Endothelial cell of umbilical vein (primary cell): ENCODE measurements at regions not wholly inside any gene's neighbourhood (a gene's known extent, or its start where the extent isn't known, plus 50 kb on each side); places are given as distances from the start of the nearest gene placed in this dataset.

Experiments used
- BruUV-seq: library from RNA; stranded (reverse); fragments of 400-500 nt; replicated peaks from 2 replicates; lab custom pipeline; 2021; lab: Mats Ljungman, UMichigan
- CTCF ChIA-PET: fragments of 300-600, 350-600 bp; sonication (Branson Sonifier 250); formaldehyde crosslinking; loops from one replicate; lab custom pipeline; 2021; ENCODE audit warnings: antibody characterized with exemption, inconsistent platforms; lab: Charles Lee
- POLR2A ChIA-PET: fragments of 300-600, 350-600 bp; sonication (Branson Sonifier 250); formaldehyde crosslinking; loops from one replicate; lab custom pipeline; 2021; ENCODE audit warnings: antibody characterized with exemption, inconsistent platforms; lab: Charles Lee
- DNase-seq: peaks from one replicate; pipeline ENCODE4 v3.0.0-alpha.2; 2011; ENCODE audit warnings: low read depth, low spot score
- FAIRE-seq: peaks from 2 replicates; lab custom pipeline; 2011; peaks lifted over from hg19 to GRCh38; lab: Jason Lieb, UNC
- H2AFZ ChIP-seq: 2 replicates; pipeline ENCODE4 v1.6.0; 2012; ENCODE audit warnings: low read depth, low read length, control low read depth, inconsistent platforms
- H3K27ac ChIP-seq: 2 replicates; pipeline ENCODE4 v1.5.1; 2011; ENCODE audit warnings: low read depth, mild to moderate bottlenecking, control low read depth, low read length, moderate library complexity; ENCODE audit not compliant: insufficient read depth
- H3K27me3 ChIP-seq, 2 experiments: 2 replicates each; pipeline versions ENCODE4 v1.6.0 to v1.6.1; 2011; ENCODE audit warnings: low read length in 2 of 2, mixed read lengths in 1 of 2; ENCODE audit not compliant: control insufficient read depth in 2 of 2, insufficient read depth in 2 of 2
- H3K36me3 ChIP-seq, 2 experiments: 2 replicates in 1 of 2; 3 replicates in 1 of 2; pipeline ENCODE4 v1.5.1; 2011; ENCODE audit warnings: low read length in 2 of 2, mild to moderate bottlenecking in 1 of 2, moderate library complexity in 1 of 2; ENCODE audit not compliant: control insufficient read depth in 2 of 2, insufficient read depth in 2 of 2; ENCODE audit errors: extremely low read depth in 1 of 2
- H3K4me1 ChIP-seq: 3 replicates; pipeline ENCODE4 v1.5.1; 2011; ENCODE audit warnings: mild to moderate bottlenecking, low read length; ENCODE audit not compliant: control insufficient read depth, insufficient read depth; ENCODE audit errors: extremely low read depth
- H3K4me2 ChIP-seq: 2 replicates; pipeline ENCODE4 v1.6.1; 2011; ENCODE audit warnings: low read length, control low read depth, mixed read lengths; ENCODE audit not compliant: insufficient read depth
- H3K4me3 ChIP-seq, 3 experiments: fragments of 200-600 bp in 1 of 3; sonication (generic), shearing (Covaris generic) in 1 of 3; replicated peaks in 1 of 3; 2 replicates each; pipeline ENCODE4 v1.5.1; 2011 to 2016; ENCODE audit warnings: control low read depth in 3 of 3, low read length in 3 of 3, mild to moderate bottlenecking in 2 of 3, inconsistent platforms in 1 of 3, low read depth in 1 of 3, moderate library complexity in 1 of 3; ENCODE audit not compliant: insufficient read depth in 1 of 3
- H3K79me2 ChIP-seq: 2 replicates; pipeline ENCODE4 v1.6.0; 2012; ENCODE audit warnings: low read length, inconsistent platforms; ENCODE audit not compliant: control insufficient read depth, insufficient read depth
- H3K9ac ChIP-seq: replicated peaks from 2 replicates; pipeline ENCODE3; 2011; ENCODE audit warnings: low read length, control low read depth; ENCODE audit not compliant: insufficient read depth; ENCODE audit errors: extremely low read depth
- H3K9me1 ChIP-seq: replicated peaks from 3 replicates; pipeline ENCODE4 v1.6.0; 2011; ENCODE audit warnings: mild to moderate bottlenecking, low read length; ENCODE audit not compliant: control insufficient read depth, insufficient read depth; ENCODE audit errors: extremely low read depth
- H3K9me3 ChIP-seq: replicated peaks from 2 replicates; pipeline ENCODE4 v1.5.1; 2012; ENCODE audit warnings: low read length, inconsistent platforms; ENCODE audit not compliant: control insufficient read depth, insufficient read depth
- H4K20me1 ChIP-seq: replicated peaks from 2 replicates; pipeline ENCODE3; 2011; ENCODE audit warnings: mild to moderate bottlenecking, low read length; ENCODE audit not compliant: control insufficient read depth, insufficient read depth; ENCODE audit errors: extremely low read depth
- EZH2 ChIP-seq: IDR thresholded peaks from 2 replicates; pipeline ENCODE4 v1.6.1; 2012; ENCODE audit warnings: borderline replicate concordance, low read depth, mild to moderate bottlenecking, moderate library complexity, low read length, inconsistent platforms; ENCODE audit not compliant: severe bottlenecking
- FOS ChIP-seq: IDR thresholded peaks from 2 replicates; pipeline ENCODE4 v1.6.1; 2011; ENCODE audit warnings: mild to moderate bottlenecking, low read length, moderate library complexity, borderline replicate concordance; ENCODE audit not compliant: insufficient read depth
- GATA2 ChIP-seq: IDR thresholded peaks from 2 replicates; pipeline ENCODE4 v1.7.0; 2011; ENCODE audit warnings: low read depth, mild to moderate bottlenecking, moderate library complexity, mixed read lengths, low read length; ENCODE audit not compliant: insufficient read length, insufficient read depth
- JUN ChIP-seq: IDR thresholded peaks from 2 replicates; pipeline ENCODE4 v1.6.1; 2011; ENCODE audit warnings: borderline replicate concordance, low read depth; ENCODE audit not compliant: insufficient read length, insufficient read depth
- MYC ChIP-seq: IDR thresholded peaks from one replicate; pipeline ENCODE4 v1.6.1; 2011; ENCODE audit warnings: mild to moderate bottlenecking, low read depth, low read length
- POLR2A ChIP-seq: IDR thresholded peaks from 2 replicates; pipeline ENCODE4 v1.6.1; 2012; ENCODE audit warnings: low read depth, mild to moderate bottlenecking, control low read depth, low read length
- POLR2AphosphoS5 ChIP-seq: IDR thresholded peaks from 2 replicates; pipeline ENCODE4 v1.6.1; 2012; ENCODE audit warnings: low read depth, mild to moderate bottlenecking, control low read depth, low read length, moderate library complexity; ENCODE audit not compliant: insufficient read depth
- dilution Hi-C: fragments of 300-500 bp; cut with MboI; formaldehyde crosslinking; loops from one replicate; pipeline ENCODE4 v1.15.0; 2019; ENCODE audit warnings: low sequenced_read_pairs; ENCODE audit not compliant: extremely low pct_ligation_motif_present
- intact Hi-C: fragments of 100-400 bp; cut with micrococcal nuclease; formaldehyde crosslinking; loops from one replicate; pipeline ENCODE4 v1.10.0; 2022
- TF ChIP-seq, protein P1 (sequence below), 2 donors: IDR thresholded peaks; 1 replicate in 1 of 2; 2 replicates in 1 of 2; pipeline ENCODE4 v1.5.1; 2011; ENCODE audit warnings: low read length in 2 of 2, mild to moderate bottlenecking in 2 of 2, moderate library complexity in 2 of 2, control low read depth in 1 of 2, inconsistent platforms in 1 of 2, low read depth in 1 of 2; ENCODE audit not compliant: insufficient read depth in 1 of 2; ENCODE audit errors: extremely low read depth in 1 of 2
- TF ChIP-seq, protein P2 (sequence below): IDR thresholded peaks from 2 replicates; pipeline ENCODE4 v1.6.1; 2011; ENCODE audit not compliant: insufficient read depth, insufficient read length

DNA sequence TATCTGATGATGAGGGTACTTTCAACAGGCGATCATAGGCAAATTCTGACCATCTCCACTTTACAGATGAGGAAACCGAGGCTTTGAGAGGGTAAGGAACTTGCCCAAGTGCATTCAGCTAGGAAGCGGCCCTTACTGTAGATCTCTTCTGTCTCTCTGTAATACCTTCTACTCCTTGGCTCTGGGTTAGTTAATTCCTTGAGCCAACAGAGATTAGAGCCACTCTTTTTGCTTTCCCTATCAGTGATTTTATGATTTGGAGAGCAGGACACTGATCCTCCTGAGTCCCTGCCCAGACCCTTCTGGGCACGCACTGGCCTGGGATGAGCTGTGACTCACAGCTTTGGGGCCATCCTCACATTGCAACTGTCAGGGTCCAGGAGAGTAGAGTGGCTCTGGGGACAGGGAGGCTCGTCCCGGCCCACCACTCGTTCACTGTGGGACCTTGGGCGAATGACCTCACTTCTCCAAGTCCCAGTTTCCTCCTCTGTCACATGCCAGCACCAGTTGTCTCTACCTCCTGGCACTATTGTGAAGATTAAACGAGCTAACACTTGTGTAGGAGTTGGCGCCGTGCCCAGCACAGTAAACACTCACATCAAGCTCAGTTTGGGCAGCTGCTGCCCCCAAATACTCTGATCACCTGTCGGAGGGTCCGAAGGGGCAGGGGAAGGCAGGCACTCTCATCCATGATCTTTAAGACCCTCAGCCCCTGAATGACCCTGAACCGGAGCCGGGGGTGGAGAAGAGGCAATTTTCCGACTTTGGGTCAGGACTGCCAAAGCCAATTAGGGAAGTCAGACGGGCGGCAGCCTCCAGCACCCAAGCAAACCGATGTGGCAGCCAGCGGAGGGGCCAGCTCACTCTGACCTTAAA, 235.0 kb downstream of the MIAT start:
- peak; percentile 12 for DNase-seq
- no peak for FAIRE-seq

More for the DNA sequence above, 235.0 kb downstream of the MIAT start:
- POLR2A ChIA-PET = no interaction called here
- Histone ChIP-seq H2AFZ (no peak overlapping the region), H3K79me2 (no peaks in the 10 kb centered on the region), H3K9ac (no peak overlapping the region), H3K27me3 (no peaks in the 10 kb centered on the region), H4K20me1 (no peaks in the 10 kb centered on the region), H3K4me2 (no peak overlapping the region), H3K9me1 (no peaks in the 10 kb centered on the region), H3K27ac (no peak overlapping the region), H3K9me3 (no peaks in the 10 kb centered on the region), H3K36me3 (no peaks in the 10 kb centered on the region), H3K4me3 (no peak overlapping the region), H3K4me1 (peaks cover 15% of the 10 kb centered on the region)
- BruUV-seq = no TSS peak
- dilution Hi-C loops (no loop called here), intact Hi-C loops (no loop called here)
- CTCF ChIA-PET = interaction anchor here (1.3 to 1.4 kb wide), 2 partner anchors 10 to 19 kb away, joined by 4 read pairs; no protein-coding TSS in a partner anchor
- TF ChIP-seq GATA2 (no peak), POLR2A (no peak), POLR2AphosphoS5 (no peak), EZH2 (no peak), JUN (no peak), MYC (no peak), FOS (no peak)
- TF ChIP-seq, protein P1, sequence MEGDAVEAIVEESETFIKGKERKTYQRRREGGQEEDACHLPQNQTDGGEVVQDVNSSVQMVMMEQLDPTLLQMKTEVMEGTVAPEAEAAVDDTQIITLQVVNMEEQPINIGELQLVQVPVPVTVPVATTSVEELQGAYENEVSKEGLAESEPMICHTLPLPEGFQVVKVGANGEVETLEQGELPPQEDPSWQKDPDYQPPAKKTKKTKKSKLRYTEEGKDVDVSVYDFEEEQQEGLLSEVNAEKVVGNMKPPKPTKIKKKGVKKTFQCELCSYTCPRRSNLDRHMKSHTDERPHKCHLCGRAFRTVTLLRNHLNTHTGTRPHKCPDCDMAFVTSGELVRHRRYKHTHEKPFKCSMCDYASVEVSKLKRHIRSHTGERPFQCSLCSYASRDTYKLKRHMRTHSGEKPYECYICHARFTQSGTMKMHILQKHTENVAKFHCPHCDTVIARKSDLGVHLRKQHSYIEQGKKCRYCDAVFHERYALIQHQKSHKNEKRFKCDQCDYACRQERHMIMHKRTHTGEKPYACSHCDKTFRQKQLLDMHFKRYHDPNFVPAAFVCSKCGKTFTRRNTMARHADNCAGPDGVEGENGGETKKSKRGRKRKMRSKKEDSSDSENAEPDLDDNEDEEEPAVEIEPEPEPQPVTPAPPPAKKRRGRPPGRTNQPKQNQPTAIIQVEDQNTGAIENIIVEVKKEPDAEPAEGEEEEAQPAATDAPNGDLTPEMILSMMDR (IDR thresholded peaks at IDR 0.05; ENCODE audit: extremely low read depth in 1 of 2, insufficient read depth in 1 of 2, low read depth in 1 of 2, low read length in 2 of 2) = no peak
- TF ChIP-seq, protein P2, sequence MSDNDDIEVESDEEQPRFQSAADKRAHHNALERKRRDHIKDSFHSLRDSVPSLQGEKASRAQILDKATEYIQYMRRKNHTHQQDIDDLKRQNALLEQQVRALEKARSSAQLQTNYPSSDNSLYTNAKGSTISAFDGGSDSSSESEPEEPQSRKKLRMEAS = no peak
